Tibial nerve (tissue), 4 donors: ENCODE measurements at regions not wholly inside any gene's neighbourhood (a gene's known extent, or its start where the extent isn't known, plus 50 kb on each side); places are given as distances from the start of the nearest gene placed in this dataset.

Experiments
- DNase-seq, 2 donors: peaks; one replicate each; pipeline ENCODE4 v3.0.0-alpha.2; 2019; ENCODE audit warnings: low spot score in 2 of 2
- H3K27ac ChIP-seq, 4 donors: fragments of 200-600 bp; sonication (generic) in 3 of 4; one replicate each; pipeline ENCODE4 v1.5.1; 2017 to 2019; ENCODE audit warnings: mild to moderate bottlenecking in 1 of 4
- H3K27me3 ChIP-seq, 2 donors: fragments of 200-600 bp; sonication (generic) in 1 of 2; one replicate each; pipeline versions ENCODE4 v1.5.1 to v1.6.0; 2017 to 2019
- H3K36me3 ChIP-seq, 3 donors: fragments of 200-600 bp; sonication (generic); one replicate each; pipeline ENCODE4 v1.5.1; 2018 to 2019
- H3K4me1 ChIP-seq, 4 donors: fragments of 200-600 bp; sonication (generic) in 3 of 4; one replicate each; pipeline ENCODE4 v1.5.1; 2017 to 2019
- H3K4me3 ChIP-seq, 4 donors: fragments of 200-600 bp; sonication (generic) in 3 of 4; one replicate each; pipeline ENCODE4 v1.5.1; 2017 to 2019; ENCODE audit warnings: mild to moderate bottlenecking in 1 of 4, moderate library complexity in 1 of 4
- H3K9me3 ChIP-seq, 4 donors: fragments of 200-600 bp; sonication (generic) in 3 of 4; one replicate each; pipeline ENCODE4 v1.5.1; 2017 to 2019
- EP300 ChIP-seq, 2 donors: sonication (generic); formaldehyde crosslinking; IDR thresholded peaks; one replicate each; pipeline ENCODE4 v1.6.1; 2017; ENCODE audit warnings: antibody characterized with exemption in 2 of 2, mild to moderate bottlenecking in 1 of 2
- POLR2A ChIP-seq, 2 donors: fragments of 450-650 bp; IDR thresholded peaks; one replicate each; pipeline ENCODE4 v1.6.1; 2017; ENCODE audit warnings: antibody characterized with exemption in 2 of 2, mild to moderate bottlenecking in 2 of 2, moderate library complexity in 2 of 2
- WGBS, 2 donors: methylation state at CpG; one replicate each; pipeline ENCODE4 v1.1.5; 2018; 5-methylcytosine and 5-hydroxymethylcytosine counted together
- TF ChIP-seq, protein P1 (sequence below), 5 experiments: fragments of 200-600 bp in 3 of 5; fragments of 450-650 bp in 2 of 5; sonication (generic) in 3 of 5; IDR thresholded peaks; one replicate each; pipeline ENCODE4 v1.5.1; 2016 to 2019; ENCODE audit warnings: antibody characterized with exemption in 5 of 5, mild to moderate bottlenecking in 3 of 5, moderate library complexity in 2 of 5

DNA sequence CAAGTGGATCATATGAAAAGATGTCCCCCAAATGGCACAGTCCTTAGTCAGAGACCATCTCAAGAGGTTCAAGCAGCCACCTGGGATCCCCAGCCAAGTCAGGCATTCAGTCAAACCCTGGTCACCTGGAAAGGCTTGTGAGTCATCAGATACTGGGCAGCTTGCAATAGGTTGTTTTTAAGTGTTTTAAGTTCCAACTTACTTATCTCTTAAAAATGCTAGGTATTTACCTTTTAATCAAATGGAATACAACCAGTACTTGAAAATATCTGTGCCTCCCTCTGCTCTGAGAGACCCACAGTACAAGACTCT is 262.2 kb downstream of the WDR11 start:
- no peaks in the 10 kb centered on the region for H3K36me3 ChIP-seq
- no peaks in the 10 kb centered on the region for H3K27me3 ChIP-seq
- no peak overlapping the region for H3K4me3 ChIP-seq
- DNase-seq = no peak
- no peak overlapping the region for H3K27ac ChIP-seq
- H3K4me1 ChIP-seq = no peaks in the 10 kb centered on the region
- peaks cover 0 to 9% (median 0%) of the 10 kb centered on the region in 4 donors for H3K9me3 ChIP-seq
- TF ChIP-seq POLR2A (IDR thresholded peaks at IDR 0.05) = no peak
- TF ChIP-seq, protein P1, sequence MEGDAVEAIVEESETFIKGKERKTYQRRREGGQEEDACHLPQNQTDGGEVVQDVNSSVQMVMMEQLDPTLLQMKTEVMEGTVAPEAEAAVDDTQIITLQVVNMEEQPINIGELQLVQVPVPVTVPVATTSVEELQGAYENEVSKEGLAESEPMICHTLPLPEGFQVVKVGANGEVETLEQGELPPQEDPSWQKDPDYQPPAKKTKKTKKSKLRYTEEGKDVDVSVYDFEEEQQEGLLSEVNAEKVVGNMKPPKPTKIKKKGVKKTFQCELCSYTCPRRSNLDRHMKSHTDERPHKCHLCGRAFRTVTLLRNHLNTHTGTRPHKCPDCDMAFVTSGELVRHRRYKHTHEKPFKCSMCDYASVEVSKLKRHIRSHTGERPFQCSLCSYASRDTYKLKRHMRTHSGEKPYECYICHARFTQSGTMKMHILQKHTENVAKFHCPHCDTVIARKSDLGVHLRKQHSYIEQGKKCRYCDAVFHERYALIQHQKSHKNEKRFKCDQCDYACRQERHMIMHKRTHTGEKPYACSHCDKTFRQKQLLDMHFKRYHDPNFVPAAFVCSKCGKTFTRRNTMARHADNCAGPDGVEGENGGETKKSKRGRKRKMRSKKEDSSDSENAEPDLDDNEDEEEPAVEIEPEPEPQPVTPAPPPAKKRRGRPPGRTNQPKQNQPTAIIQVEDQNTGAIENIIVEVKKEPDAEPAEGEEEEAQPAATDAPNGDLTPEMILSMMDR (IDR thresholded peaks at IDR 0.05) = no peak
- TF ChIP-seq EP300 (IDR thresholded peaks at IDR 0.05) = no peak

DNA sequence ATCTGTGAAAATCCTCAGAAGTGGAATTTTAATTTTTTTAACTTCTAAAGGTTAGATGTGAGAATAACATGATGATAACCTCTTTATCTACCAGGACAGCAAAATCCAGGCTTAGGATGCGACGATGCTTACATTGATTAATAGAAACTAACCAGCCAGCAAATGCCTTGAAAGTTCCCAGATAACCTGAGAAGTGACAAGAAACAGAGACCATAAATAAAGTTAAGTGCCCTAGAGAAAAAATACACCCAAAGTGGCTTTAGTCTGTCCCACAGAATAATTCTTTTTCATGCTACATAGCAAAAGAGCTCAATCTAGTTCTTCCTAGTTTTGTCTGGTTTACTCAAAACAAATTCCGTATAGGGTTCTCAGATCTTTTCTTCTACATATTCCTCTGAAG is 262.7 kb downstream of the WDR11 start:
- H3K4me1 ChIP-seq = no peaks in the 10 kb centered on the region
- no peaks in the 10 kb centered on the region for H3K36me3 ChIP-seq
- 82 to 92% methylated on average over 3 of the region's 3 CpGs for WGBS, 2 donors
- peaks cover 0 to 9% (median 0%) of the 10 kb centered on the region in 4 donors for H3K9me3 ChIP-seq
- TF ChIP-seq, protein P1 (IDR thresholded peaks at IDR 0.05) = no peak
- no peak for TF ChIP-seq EP300 (IDR thresholded peaks at IDR 0.05)
- TF ChIP-seq POLR2A (IDR thresholded peaks at IDR 0.05) = no peak
- no peak overlapping the region for H3K27ac ChIP-seq
- H3K27me3 ChIP-seq = no peaks in the 10 kb centered on the region
- DNase-seq = no peak
- H3K4me3 ChIP-seq = no peak overlapping the region

DNA sequence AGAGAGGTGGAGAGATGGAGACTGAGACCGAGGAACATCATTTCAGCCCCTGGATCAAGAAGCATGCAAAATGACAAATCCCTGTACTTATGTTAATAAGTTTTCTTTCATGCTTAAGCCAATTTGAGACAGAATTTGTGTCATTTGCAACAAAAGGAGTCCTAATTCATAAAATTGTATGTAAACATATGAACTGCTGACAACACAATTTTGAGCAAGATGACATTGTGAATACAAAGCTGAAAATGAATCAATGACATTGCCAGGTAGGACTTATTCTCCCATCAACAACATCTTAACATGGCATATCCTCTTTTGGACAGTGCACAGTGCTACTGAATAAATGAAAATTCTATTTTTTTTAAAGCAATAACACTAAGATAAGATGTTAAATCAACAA is 264.0 kb downstream of the WDR11 start:
- no peak overlapping the region for H3K27ac ChIP-seq
- peaks cover 0 to 9% (median 0%) of the 10 kb centered on the region in 4 donors for H3K9me3 ChIP-seq
- WGBS, 2 donors = 92% methylated on average over 1 of the region's 1 CpG
- no peaks in the 10 kb centered on the region for H3K36me3 ChIP-seq
- DNase-seq = no peak
- H3K27me3 ChIP-seq = no peaks in the 10 kb centered on the region
- H3K4me3 ChIP-seq = no peak overlapping the region
- no peaks in the 10 kb centered on the region for H3K4me1 ChIP-seq
- TF ChIP-seq POLR2A (IDR thresholded peaks at IDR 0.05) (no peak), EP300 (IDR thresholded peaks at IDR 0.05) (no peak)
- TF ChIP-seq, protein P1 (IDR thresholded peaks at IDR 0.05) = no peak

DNA sequence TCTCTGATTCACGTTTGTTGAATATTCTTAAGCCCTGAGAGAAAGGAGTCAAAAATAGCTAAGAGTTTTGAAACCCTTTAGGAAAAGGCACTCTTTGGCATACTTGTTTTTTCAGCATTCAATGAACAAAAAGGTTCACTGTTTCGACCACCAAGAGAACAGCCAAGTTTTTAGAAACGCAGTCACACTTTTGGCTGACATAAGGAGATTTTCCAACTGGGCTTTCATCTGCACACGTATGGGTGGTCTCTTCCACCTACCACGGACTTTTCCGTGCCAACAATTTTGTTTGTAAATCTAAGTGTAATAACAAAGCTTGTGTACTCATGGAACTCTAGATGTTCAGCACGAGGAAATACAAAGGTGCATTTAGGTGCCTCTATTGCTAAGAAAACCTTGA is 270.3 kb downstream of the WDR11 start:
- Histone ChIP-seq H3K4me1 (no peaks in the 10 kb centered on the region), H3K9me3 (peaks cover 0 to 12% (median 0%) of the 10 kb centered on the region in 4 donors), H3K27ac (peak overlapping the region in 1 of 4 donors; percentile 4), H3K36me3 (no peaks in the 10 kb centered on the region), H3K27me3 (no peaks in the 10 kb centered on the region), H3K4me3 (no peak overlapping the region)
- TF ChIP-seq EP300 (IDR thresholded peaks at IDR 0.05) (peak in 1 of 2 donors; percentile 31), POLR2A (IDR thresholded peaks at IDR 0.05) (no peak)
- DNase-seq = no peak
- WGBS, 2 donors = 34 to 35% methylated on average over 7 of the region's 7 CpGs

DNA sequence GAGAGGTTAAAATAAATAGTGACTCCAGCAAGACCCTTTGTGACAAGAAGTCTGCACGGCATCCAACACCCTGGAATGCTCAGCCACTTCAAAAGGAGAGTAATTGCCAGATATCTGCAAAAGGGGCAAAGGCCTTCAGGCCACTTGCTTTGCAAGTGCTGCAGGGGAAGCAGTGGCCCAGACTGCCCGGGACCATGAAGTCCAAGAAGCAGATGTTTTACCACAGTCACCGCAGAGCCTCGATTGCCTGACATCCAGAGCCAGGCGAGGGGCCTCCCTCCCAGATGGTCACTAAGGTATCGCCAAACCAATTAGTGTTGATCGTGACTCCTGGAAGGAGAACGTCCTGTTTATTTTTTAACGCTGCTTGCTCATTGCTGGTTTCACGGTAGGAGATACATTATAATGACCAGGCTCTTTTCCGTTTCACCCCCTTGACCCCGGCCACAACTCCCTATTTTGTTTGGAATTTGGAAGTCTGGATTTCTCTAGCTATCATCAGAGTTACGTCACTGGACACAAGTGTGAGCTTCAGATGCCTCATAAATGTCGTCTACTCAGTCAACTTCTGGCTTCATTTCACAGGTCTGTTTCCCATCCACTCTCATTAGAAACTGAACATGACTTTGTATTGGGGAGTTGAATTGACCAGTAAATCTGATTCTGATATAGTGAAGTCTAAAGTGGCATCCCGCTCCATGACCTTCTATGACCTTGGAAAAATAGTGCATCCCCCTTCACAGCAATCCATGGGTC is 276.2 kb downstream of the WDR11 start:
- no peak overlapping the region for H3K27ac ChIP-seq
- H3K9me3 ChIP-seq = peaks cover 0 to 4% (median 0%) of the 10 kb centered on the region in 4 donors
- no peaks in the 10 kb centered on the region for H3K36me3 ChIP-seq
- no peaks in the 10 kb centered on the region for H3K4me1 ChIP-seq
- TF ChIP-seq POLR2A (IDR thresholded peaks at IDR 0.05) (no peak), EP300 (IDR thresholded peaks at IDR 0.05) (no peak)
- TF ChIP-seq, protein P1 (IDR thresholded peaks at IDR 0.05) = no peak
- no peak for DNase-seq
- 66 to 75% methylated on average over 15 of the region's 15 CpGs for WGBS, 2 donors
- no peaks in the 10 kb centered on the region for H3K27me3 ChIP-seq
- H3K4me3 ChIP-seq = no peak overlapping the region
